GM12878 (cell line): ENCODE measurements at regions not wholly inside any gene's neighbourhood (a gene's known extent, or its start where the extent isn't known, plus 50 kb on each side); places are given as distances from the start of the nearest gene placed in this dataset.

Experiments
- ATAC-seq: fragments of 200-7000 bp; cut with Tn5 transposase; 3 replicates; pipeline ENCODE4 v1.9.1; 2020; ENCODE audit warnings: mild to moderate bottlenecking, moderate library complexity
- BruUV-seq: library from RNA; stranded (reverse); fragments of 400-500 nt; replicated peaks from 2 replicates; lab custom pipeline; 2021; lab: Mats Ljungman, UMichigan
- CTCF ChIA-PET: fragments of 300-600 bp; sonication (Branson Sonifier 250); formaldehyde crosslinking; extraction: SDS; loops from one replicate; lab custom pipeline; 2021; ENCODE audit warnings: inconsistent platforms; lab: Yijun Ruan, JAX
- POLR2A ChIA-PET: fragments of 350-600 bp; formaldehyde crosslinking; extraction: SDS; loops from one replicate; lab custom pipeline; 2021; ENCODE audit warnings: inconsistent platforms; lab: Charles Lee
- RAD21 ChIA-PET: fragments of 300-600 bp; sonication (Branson Sonifier 250); formaldehyde crosslinking; loops from one replicate; lab custom pipeline; 2023; ENCODE audit warnings: antibody characterized with exemption; ENCODE audit not compliant: unreplicated experiment; lab: Charles Lee
- SMC1A ChIA-PET: fragments of 300-600 bp; sonication (Branson Sonifier 250); formaldehyde crosslinking; loops from one replicate; lab custom pipeline; 2023; ENCODE audit not compliant: unreplicated experiment, uncharacterized antibody; lab: Charles Lee
- DNase-seq: peaks from one replicate; pipeline ENCODE4 v3.0.0-alpha.2; 2011; ENCODE audit warnings: low read depth, low spot score
- FAIRE-seq: peaks from 3 replicates; lab custom pipeline; 2011; peaks lifted over from hg19 to GRCh38; lab: Jason Lieb, UNC
- H2AFZ ChIP-seq: 2 replicates; pipeline ENCODE4 v1.6.0; 2011; ENCODE audit warnings: low read depth, low read length, control low read depth; ENCODE audit not compliant: control insufficient read depth
- H3K27ac ChIP-seq: 2 replicates; pipeline ENCODE4 v1.5.1; 2011; ENCODE audit warnings: control low read depth; ENCODE audit not compliant: control insufficient read depth, insufficient read depth
- H3K27me3 ChIP-seq, 2 experiments: replicated peaks in 1 of 2; 2 replicates each; pipeline versions ENCODE4 v1.6.0 to v1.6.1; 2011; ENCODE audit warnings: low read length in 1 of 2; ENCODE audit not compliant: control insufficient read depth in 2 of 2, insufficient read depth in 2 of 2
- H3K36me3 ChIP-seq, 2 experiments: 2 replicates each; pipeline ENCODE4 v1.5.1; 2011; ENCODE audit warnings: low read length in 1 of 2; ENCODE audit not compliant: control insufficient read depth in 2 of 2, insufficient read depth in 2 of 2
- H3K4me1 ChIP-seq: 2 replicates; pipeline ENCODE4 v1.6.1; 2011; ENCODE audit warnings: mild to moderate bottlenecking, low read length, moderate library complexity, mixed read lengths; ENCODE audit not compliant: control insufficient read depth, insufficient read depth
- H3K4me2 ChIP-seq: 2 replicates; pipeline ENCODE4 v1.6.0; 2011; ENCODE audit warnings: control low read depth; ENCODE audit not compliant: control insufficient read depth, insufficient read depth
- H3K4me3 ChIP-seq: fragments of 200-600 bp; sonication (generic); 2 replicates; pipeline ENCODE4 v1.5.1; 2016
- H3K79me2 ChIP-seq: 2 replicates; pipeline ENCODE4 v1.6.0; 2011; ENCODE audit warnings: low read length; ENCODE audit not compliant: control insufficient read depth, insufficient read depth
- H3K9ac ChIP-seq: 2 replicates; pipeline ENCODE4 v1.8.0; 2011; ENCODE audit warnings: low read length, control low read depth, mixed read lengths; ENCODE audit not compliant: control insufficient read depth, insufficient read depth
- H3K9me3 ChIP-seq: replicated peaks from 3 replicates; pipeline ENCODE4 v1.5.1; 2011; ENCODE audit warnings: mild to moderate bottlenecking, low read length; ENCODE audit not compliant: control insufficient read depth, insufficient read depth
- H4K20me1 ChIP-seq: 2 replicates; pipeline ENCODE4 v1.6.0; 2011; ENCODE audit not compliant: control insufficient read depth, insufficient read depth
- IRF4 ChIP-seq: IDR thresholded peaks from 2 replicates; pipeline ENCODE4 v1.6.1; 2011; ENCODE audit warnings: low read depth, low read length
- JUNB ChIP-seq: IDR thresholded peaks from 2 replicates; pipeline ENCODE4 v1.6.1; 2016; ENCODE audit warnings: antibody characterized with exemption, mild to moderate bottlenecking
- JUND ChIP-seq: IDR thresholded peaks from 2 replicates; pipeline ENCODE4 v1.6.1; 2012; ENCODE audit warnings: low read depth, mild to moderate bottlenecking, low read length, improper control_type of control experiment, moderate library complexity
- NFYA ChIP-seq: IDR thresholded peaks from 2 replicates; pipeline ENCODE4 v1.6.1; 2011; ENCODE audit warnings: low read depth, mild to moderate bottlenecking, low read length, improper control_type of control experiment, borderline replicate concordance
- NFYB ChIP-seq: IDR thresholded peaks from 2 replicates; pipeline ENCODE4 v1.6.1; 2011; ENCODE audit warnings: low read depth, mild to moderate bottlenecking, low read length, improper control_type of control experiment, moderate library complexity; ENCODE audit not compliant: insufficient read depth
- NR2C1 ChIP-seq: fragments of 450-650 bp; IDR thresholded peaks from 2 replicates; pipeline ENCODE4 v1.6.1; 2017; ENCODE audit warnings: antibody characterized with exemption, mild to moderate bottlenecking, moderate library complexity
- PML ChIP-seq: IDR thresholded peaks from 2 replicates; pipeline ENCODE4 v1.6.1; 2012; ENCODE audit warnings: low read length, inconsistent platforms
- POLR2A ChIP-seq: IDR thresholded peaks from 2 replicates; pipeline ENCODE4 v1.6.1; 2011; ENCODE audit warnings: low read depth, mild to moderate bottlenecking, low read length
- RAD51 ChIP-seq: fragments of 450-650 bp; IDR thresholded peaks from 2 replicates; pipeline ENCODE4 v1.6.1; 2016; ENCODE audit warnings: moderate library complexity, mild to moderate bottlenecking, inconsistent platforms
- RB1 ChIP-seq: fragments of 450-650 bp; formaldehyde crosslinking; IDR thresholded peaks from 2 replicates; pipeline ENCODE4 v1.6.1; 2017; ENCODE audit warnings: mild to moderate bottlenecking, borderline replicate concordance
- SMC3 ChIP-seq: IDR thresholded peaks from 2 replicates; pipeline ENCODE4 v1.6.1; 2011; ENCODE audit warnings: low read length, improper control_type of control experiment, borderline replicate concordance
- TAF1 ChIP-seq: IDR thresholded peaks from 2 replicates; pipeline ENCODE4 v1.6.1; 2011; ENCODE audit warnings: mild to moderate bottlenecking, low read depth, low read length, borderline replicate concordance
- YY1 ChIP-seq: IDR thresholded peaks from 2 replicates; pipeline ENCODE4 v1.6.1; 2011; ENCODE audit warnings: low read depth, mild to moderate bottlenecking, low read length
- ZNF274 ChIP-seq: IDR thresholded peaks from one replicate; pipeline ENCODE4 v1.8.0; 2011; ENCODE audit not compliant: insufficient read length, insufficient read depth
- ZNF622 ChIP-seq: fragments of 450-650 bp; IDR thresholded peaks from 2 replicates; pipeline ENCODE4 v1.6.1; 2017; ENCODE audit warnings: mild to moderate bottlenecking, inconsistent platforms
- WGBS: methylation state at CpG from one replicate; pipeline ENCODE4 v1.1.6; 2016; ENCODE audit warnings: low lambda C conversion rate; ENCODE audit not compliant: insufficient replicate concordance, insufficient coverage; ENCODE audit errors: missing lambda C conversion rate; 5-methylcytosine and 5-hydroxymethylcytosine counted together
- in situ Hi-C: fragments of 300-500 bp; cut with MboI; formaldehyde crosslinking; loops from 9 replicates; pipeline ENCODE4 v1.14.3; 2018; ENCODE audit warnings: mixed read lengths
- intact Hi-C: fragments of 100-400 bp; cut with micrococcal nuclease; formaldehyde crosslinking; loops from one replicate; pipeline ENCODE4 v1.14.2; 2022; ENCODE audit not compliant: unreplicated experiment
- TF ChIP-seq, protein P1 (sequence below): fragments of 450-650 bp; IDR thresholded peaks from 2 replicates; pipeline ENCODE4 v1.6.1; 2017; ENCODE audit warnings: antibody characterized with exemption, mild to moderate bottlenecking, moderate library complexity
- TF ChIP-seq, protein P2 (sequence below): fragments of 450-650 bp; IDR thresholded peaks from 2 replicates; pipeline ENCODE4 v1.6.1; 2014; ENCODE audit warnings: mild to moderate bottlenecking
- TF ChIP-seq, protein P3 (sequence below): fragments of 450-650 bp; IDR thresholded peaks from 2 replicates; pipeline ENCODE4 v1.6.1; 2017; ENCODE audit warnings: low read depth, mild to moderate bottlenecking, moderate library complexity

DNA sequence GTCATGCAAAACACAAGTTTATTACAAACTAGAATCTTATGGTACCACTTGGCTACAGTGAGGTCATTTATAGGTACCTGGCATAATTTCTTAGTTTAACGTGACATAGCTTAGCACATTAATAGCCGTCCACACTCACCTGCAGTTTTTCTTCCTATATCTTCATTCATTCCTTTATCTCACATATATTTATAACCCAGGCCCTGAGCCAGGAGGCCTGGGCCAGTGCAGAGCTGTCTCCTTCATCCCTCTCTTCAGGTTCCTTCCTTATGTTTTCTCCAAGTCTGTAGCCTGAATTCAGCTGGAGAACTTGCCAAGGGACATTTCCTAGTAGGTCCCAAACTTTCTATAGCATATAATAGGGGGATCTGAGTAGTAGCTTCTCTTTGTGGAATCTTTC lies 367.9 kb upstream of the SGCD start:
- Histone ChIP-seq H3K9me3 (no peaks in the 10 kb centered on the region), H3K4me2 (no peak overlapping the region), H3K9ac (no peak overlapping the region), H4K20me1 (no peaks in the 10 kb centered on the region), H2AFZ (no peak overlapping the region), H3K4me3 (no peak overlapping the region), H3K4me1 (no peaks in the 10 kb centered on the region), H3K27me3 (no peaks in the 10 kb centered on the region), H3K36me3 (no peaks in the 10 kb centered on the region)
- ChIA-PET SMC1A (interaction anchor here (0.7 kb wide), 1 partner anchor 10 kb away, joined by 4 read pairs; no protein-coding TSS in a partner anchor), POLR2A (no interaction called here), RAD21 (no interaction called here)
- in situ Hi-C loops (no loop called here), intact Hi-C loops (no loop called here)
- WGBS: 2% methylated on average over 2 of the region's 2 CpGs
- no TSS peak for BruUV-seq
- no peak for ATAC-seq
- TF ChIP-seq RB1 (no peak), TAF1 (no peak), JUND (no peak), POLR2A (no peak), IRF4 (no peak), ZNF274 (no peak), YY1 (no peak), RAD51 (no peak), PML (no peak), JUNB (no peak), NFYB (no peak), NR2C1 (no peak), NFYA (no peak), ZNF622 (no peak), SMC3 (no peak)
- TF ChIP-seq, protein P1, sequence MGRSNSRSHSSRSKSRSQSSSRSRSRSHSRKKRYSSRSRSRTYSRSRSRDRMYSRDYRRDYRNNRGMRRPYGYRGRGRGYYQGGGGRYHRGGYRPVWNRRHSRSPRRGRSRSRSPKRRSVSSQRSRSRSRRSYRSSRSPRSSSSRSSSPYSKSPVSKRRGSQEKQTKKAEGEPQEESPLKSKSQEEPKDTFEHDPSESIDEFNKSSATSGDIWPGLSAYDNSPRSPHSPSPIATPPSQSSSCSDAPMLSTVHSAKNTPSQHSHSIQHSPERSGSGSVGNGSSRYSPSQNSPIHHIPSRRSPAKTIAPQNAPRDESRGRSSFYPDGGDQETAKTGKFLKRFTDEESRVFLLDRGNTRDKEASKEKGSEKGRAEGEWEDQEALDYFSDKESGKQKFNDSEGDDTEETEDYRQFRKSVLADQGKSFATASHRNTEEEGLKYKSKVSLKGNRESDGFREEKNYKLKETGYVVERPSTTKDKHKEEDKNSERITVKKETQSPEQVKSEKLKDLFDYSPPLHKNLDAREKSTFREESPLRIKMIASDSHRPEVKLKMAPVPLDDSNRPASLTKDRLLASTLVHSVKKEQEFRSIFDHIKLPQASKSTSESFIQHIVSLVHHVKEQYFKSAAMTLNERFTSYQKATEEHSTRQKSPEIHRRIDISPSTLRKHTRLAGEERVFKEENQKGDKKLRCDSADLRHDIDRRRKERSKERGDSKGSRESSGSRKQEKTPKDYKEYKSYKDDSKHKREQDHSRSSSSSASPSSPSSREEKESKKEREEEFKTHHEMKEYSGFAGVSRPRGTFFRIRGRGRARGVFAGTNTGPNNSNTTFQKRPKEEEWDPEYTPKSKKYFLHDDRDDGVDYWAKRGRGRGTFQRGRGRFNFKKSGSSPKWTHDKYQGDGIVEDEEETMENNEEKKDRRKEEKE: no peak
- TF ChIP-seq, protein P2, sequence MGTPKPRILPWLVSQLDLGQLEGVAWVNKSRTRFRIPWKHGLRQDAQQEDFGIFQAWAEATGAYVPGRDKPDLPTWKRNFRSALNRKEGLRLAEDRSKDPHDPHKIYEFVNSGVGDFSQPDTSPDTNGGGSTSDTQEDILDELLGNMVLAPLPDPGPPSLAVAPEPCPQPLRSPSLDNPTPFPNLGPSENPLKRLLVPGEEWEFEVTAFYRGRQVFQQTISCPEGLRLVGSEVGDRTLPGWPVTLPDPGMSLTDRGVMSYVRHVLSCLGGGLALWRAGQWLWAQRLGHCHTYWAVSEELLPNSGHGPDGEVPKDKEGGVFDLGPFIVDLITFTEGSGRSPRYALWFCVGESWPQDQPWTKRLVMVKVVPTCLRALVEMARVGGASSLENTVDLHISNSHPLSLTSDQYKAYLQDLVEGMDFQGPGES: no peak
- TF ChIP-seq, protein P3, sequence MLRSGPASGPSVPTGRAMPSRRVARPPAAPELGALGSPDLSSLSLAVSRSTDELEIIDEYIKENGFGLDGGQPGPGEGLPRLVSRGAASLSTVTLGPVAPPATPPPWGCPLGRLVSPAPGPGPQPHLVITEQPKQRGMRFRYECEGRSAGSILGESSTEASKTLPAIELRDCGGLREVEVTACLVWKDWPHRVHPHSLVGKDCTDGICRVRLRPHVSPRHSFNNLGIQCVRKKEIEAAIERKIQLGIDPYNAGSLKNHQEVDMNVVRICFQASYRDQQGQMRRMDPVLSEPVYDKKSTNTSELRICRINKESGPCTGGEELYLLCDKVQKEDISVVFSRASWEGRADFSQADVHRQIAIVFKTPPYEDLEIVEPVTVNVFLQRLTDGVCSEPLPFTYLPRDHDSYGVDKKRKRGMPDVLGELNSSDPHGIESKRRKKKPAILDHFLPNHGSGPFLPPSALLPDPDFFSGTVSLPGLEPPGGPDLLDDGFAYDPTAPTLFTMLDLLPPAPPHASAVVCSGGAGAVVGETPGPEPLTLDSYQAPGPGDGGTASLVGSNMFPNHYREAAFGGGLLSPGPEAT: no peak
- TF ChIP-seq, all 136 proteins: peak for 0
- DNase-seq (no peak), FAIRE-seq (no peak)
- CTCF ChIA-PET: interaction anchor here (1.4 kb wide), 1 partner anchor 16 kb away, joined by 3 read pairs; no protein-coding TSS in a partner anchor
- no peaks in the 10 kb centered on the region for H3K79me2 ChIP-seq
- H3K27ac ChIP-seq: no peak overlapping the region
